ENCODE measurements at regions not wholly inside any gene's neighbourhood (a gene's known extent, or its start where the extent isn't known, plus 50 kb on each side); places are given as distances from the start of the nearest gene placed in this dataset.

DNA sequence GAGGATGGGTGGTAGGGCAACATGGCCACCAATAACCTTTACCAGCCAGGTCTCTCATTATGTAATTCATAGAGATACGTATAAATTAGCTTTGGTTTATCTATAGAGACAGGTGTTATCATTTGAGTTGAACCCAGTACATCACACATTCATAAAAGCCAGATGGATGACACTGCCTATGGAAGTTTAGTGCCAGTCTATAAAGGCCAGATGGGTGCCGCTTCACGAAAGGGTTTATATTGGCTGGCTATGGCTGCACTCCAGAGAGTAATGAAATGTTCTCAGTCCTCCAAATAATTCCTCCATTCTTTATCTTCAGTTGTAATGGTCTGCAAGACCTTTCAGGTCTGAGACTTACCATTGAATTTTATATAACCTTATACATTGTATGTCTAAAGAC lies 331.9 kb upstream of the NR3C2 start:
- no peak for DNase-seq (ENCODE audit: low spot score)
- Histone ChIP-seq H3K4me3 (no peak overlapping the region), H3K4me1 (ENCODE audit: control insufficient read depth in 1 of 2, low read depth in 2 of 2) (no peaks in the 10 kb centered on the region), H3K27me3 (replicated peaks; ENCODE audit: insufficient read depth) (no peaks in the 10 kb centered on the region), H3K9me3 (no peaks in the 10 kb centered on the region), H3K27ac (no peak overlapping the region), H3K36me3 (no peaks in the 10 kb centered on the region)
- ATAC-seq (ENCODE audit: insufficient number of reproducible peaks, low FRiP score, low read depth), result no peak
- TF ChIP-seq, protein P1, sequence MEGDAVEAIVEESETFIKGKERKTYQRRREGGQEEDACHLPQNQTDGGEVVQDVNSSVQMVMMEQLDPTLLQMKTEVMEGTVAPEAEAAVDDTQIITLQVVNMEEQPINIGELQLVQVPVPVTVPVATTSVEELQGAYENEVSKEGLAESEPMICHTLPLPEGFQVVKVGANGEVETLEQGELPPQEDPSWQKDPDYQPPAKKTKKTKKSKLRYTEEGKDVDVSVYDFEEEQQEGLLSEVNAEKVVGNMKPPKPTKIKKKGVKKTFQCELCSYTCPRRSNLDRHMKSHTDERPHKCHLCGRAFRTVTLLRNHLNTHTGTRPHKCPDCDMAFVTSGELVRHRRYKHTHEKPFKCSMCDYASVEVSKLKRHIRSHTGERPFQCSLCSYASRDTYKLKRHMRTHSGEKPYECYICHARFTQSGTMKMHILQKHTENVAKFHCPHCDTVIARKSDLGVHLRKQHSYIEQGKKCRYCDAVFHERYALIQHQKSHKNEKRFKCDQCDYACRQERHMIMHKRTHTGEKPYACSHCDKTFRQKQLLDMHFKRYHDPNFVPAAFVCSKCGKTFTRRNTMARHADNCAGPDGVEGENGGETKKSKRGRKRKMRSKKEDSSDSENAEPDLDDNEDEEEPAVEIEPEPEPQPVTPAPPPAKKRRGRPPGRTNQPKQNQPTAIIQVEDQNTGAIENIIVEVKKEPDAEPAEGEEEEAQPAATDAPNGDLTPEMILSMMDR (IDR thresholded peaks at IDR 0.05), result no peak

DNA sequence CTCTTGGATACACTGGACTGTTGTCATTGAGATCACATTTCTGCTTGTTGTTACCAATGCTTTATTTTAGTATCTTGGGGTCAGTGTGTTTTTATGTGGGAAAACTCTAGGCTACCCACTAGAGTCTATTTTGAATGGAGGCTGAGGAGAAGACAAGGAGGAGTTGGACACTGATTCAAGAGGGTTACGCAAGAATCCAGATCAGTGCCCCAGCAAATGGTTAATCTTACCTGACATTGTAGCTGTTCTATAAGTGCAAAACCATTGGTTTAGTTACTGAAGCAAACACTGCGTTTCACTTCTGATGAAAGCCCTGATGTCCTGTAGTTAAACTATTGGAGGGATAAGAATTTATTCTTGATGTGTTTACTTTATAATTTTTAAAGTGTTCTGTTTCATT lies 331.1 kb upstream of the NR3C2 start:
- no peak for ATAC-seq (ENCODE audit: insufficient number of reproducible peaks, low FRiP score, low read depth)
- no peaks in the 10 kb centered on the region for H3K4me1 ChIP-seq (ENCODE audit: control insufficient read depth in 1 of 2, low read depth in 2 of 2)
- H3K27ac ChIP-seq, result no peak overlapping the region
- H3K27me3 ChIP-seq (replicated peaks; ENCODE audit: insufficient read depth), result no peaks in the 10 kb centered on the region
- H3K9me3 ChIP-seq, result no peaks in the 10 kb centered on the region
- H3K36me3 ChIP-seq, result no peaks in the 10 kb centered on the region
- no peak overlapping the region for H3K4me3 ChIP-seq
- TF ChIP-seq, protein P1 (IDR thresholded peaks at IDR 0.05), result no peak
- no peak for DNase-seq (ENCODE audit: low spot score)

DNA sequence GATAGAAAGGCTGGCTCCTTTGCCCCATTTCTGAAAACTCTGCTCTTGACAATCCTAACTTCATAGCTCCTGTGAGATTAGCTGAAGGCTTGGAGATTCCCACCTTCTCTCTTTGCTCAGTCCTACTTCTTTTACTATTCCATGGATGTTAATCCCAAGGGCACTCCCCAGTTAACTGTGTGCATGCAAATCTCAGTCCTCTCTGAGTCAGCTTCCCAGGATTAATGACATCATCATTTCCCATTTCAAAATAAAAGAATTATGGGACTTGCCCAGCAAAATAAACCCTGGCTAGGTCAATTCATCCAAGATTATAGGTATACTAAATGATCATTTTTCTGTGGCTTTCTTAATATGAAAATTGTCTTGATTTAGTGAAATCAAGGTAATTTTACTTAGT lies 328.6 kb upstream of the NR3C2 start:
- no peaks in the 10 kb centered on the region for H3K36me3 ChIP-seq
- DNase-seq (ENCODE audit: low spot score) (no peak), ATAC-seq (ENCODE audit: insufficient number of reproducible peaks, low FRiP score, low read depth) (no peak)
- no peaks in the 10 kb centered on the region for H3K9me3 ChIP-seq
- no peaks in the 10 kb centered on the region for H3K4me1 ChIP-seq (ENCODE audit: control insufficient read depth in 1 of 2, low read depth in 2 of 2)
- H3K27me3 ChIP-seq (replicated peaks; ENCODE audit: insufficient read depth), result no peaks in the 10 kb centered on the region
- TF ChIP-seq, protein P1 (IDR thresholded peaks at IDR 0.05), result no peak
- H3K4me3 ChIP-seq, result no peak overlapping the region
- no peak overlapping the region for H3K27ac ChIP-seq

DNA sequence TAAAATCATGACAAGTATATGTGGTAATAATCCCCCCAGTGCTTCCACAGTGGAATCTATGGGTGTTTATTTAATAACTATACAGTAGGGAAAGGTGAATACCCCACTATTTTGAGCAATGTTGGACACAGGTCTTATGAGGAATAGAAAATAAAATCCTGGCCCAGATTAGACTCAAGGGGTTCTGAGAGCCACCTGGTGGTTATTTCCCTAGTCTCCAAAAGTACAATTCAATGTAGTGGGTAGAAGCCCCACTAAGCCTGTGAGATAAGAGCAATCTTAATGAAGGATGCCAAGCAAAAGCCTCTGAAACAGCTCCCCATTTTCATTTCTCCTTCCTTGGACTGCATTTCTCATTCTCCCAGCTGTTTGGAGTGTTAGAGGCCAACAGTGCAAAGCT lies 328.2 kb upstream of the NR3C2 start:
- Histone ChIP-seq H3K27me3 (replicated peaks; ENCODE audit: insufficient read depth) (no peaks in the 10 kb centered on the region), H3K27ac (no peak overlapping the region), H3K9me3 (no peaks in the 10 kb centered on the region), H3K4me3 (no peak overlapping the region), H3K4me1 (ENCODE audit: control insufficient read depth in 1 of 2, low read depth in 2 of 2) (no peaks in the 10 kb centered on the region), H3K36me3 (no peaks in the 10 kb centered on the region)
- no peak for DNase-seq (ENCODE audit: low spot score)
- TF ChIP-seq, protein P1 (IDR thresholded peaks at IDR 0.05), result no peak
- ATAC-seq (ENCODE audit: insufficient number of reproducible peaks, low FRiP score, low read depth), result no peak

DNA sequence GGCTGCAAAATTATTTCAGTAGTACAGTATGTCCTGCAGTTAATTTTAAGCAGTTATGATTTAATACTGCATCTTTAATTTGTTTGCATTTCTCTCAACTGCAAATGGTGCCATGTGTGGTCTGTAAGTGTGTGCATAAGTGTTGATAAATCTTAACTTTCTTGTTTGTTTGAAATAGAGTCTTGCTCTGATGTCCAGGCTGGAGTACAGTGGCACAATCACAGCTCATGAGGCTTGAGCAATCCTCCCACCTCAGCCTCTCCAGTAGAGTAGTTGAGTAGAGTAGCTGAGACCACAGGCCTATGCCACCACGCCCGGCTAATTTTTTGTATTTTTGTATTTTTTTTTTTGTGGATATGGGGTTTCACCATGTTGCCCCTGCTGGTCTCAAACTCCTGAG lies 322.5 kb upstream of the NR3C2 start:
- no peaks in the 10 kb centered on the region for H3K36me3 ChIP-seq
- TF ChIP-seq, protein P1 (IDR thresholded peaks at IDR 0.05), result no peak
- ATAC-seq (ENCODE audit: insufficient number of reproducible peaks, low FRiP score, low read depth), result no peak
- no peaks in the 10 kb centered on the region for H3K27me3 ChIP-seq (replicated peaks; ENCODE audit: insufficient read depth)
- H3K27ac ChIP-seq, result no peak overlapping the region
- no peak for DNase-seq (ENCODE audit: low spot score)
- H3K4me3 ChIP-seq, result no peak overlapping the region
- H3K9me3 ChIP-seq, result no peaks in the 10 kb centered on the region
- no peaks in the 10 kb centered on the region for H3K4me1 ChIP-seq (ENCODE audit: control insufficient read depth in 1 of 2, low read depth in 2 of 2)

Measured in thoracic aorta (tissue), 2 donors.